GM12864 (cell line): ENCODE measurements at regions not wholly inside any gene's neighbourhood (a gene's known extent, or its start where the extent isn't known, plus 50 kb on each side); places are given as distances from the start of the nearest gene placed in this dataset.

Experiments
- DNase-seq: peaks from one replicate; pipeline ENCODE4 v3.0.0-alpha.2; 2011; ENCODE audit warnings: low read depth
- H3K4me3 ChIP-seq: 2 replicates; pipeline ENCODE4 v1.5.1; 2011; ENCODE audit warnings: mild to moderate bottlenecking, low read depth, low read length, control low read depth
- CTCF ChIP-seq: IDR thresholded peaks from 2 replicates; pipeline ENCODE4 v1.5.1; 2011; ENCODE audit warnings: low read depth, mild to moderate bottlenecking, moderate library complexity, low read length, control low read depth, inconsistent platforms; ENCODE audit errors: missing control alignments

GRCh38 chr6:141346535-141346934, 786.2 kb upstream of the GJE1 start:
- H3K4me3 ChIP-seq, result no peak overlapping the region
- no peak for TF ChIP-seq CTCF
- DNase-seq, result no peak

- H3K4me3 ChIP-seq, result no peak overlapping the region
- no peak for DNase-seq
- TF ChIP-seq CTCF, result no peak
Measured at GRCh38 chr6:141337191-141337590, 795.5 kb upstream of the GJE1 start.

GRCh38 chr6:141335477-141336273, 797.0 kb upstream of the GJE1 start:
- no peak for DNase-seq
- H3K4me3 ChIP-seq, result no peak overlapping the region
- no peak for TF ChIP-seq CTCF

- DNase-seq, result no peak
- no peak for TF ChIP-seq CTCF
- H3K4me3 ChIP-seq, result no peak overlapping the region
Measured at GRCh38 chr6:141326925-141327324, 805.8 kb upstream of the GJE1 start.

GRCh38 chr6:141326426-141326825, 806.3 kb upstream of the GJE1 start:
- no peak for TF ChIP-seq CTCF
- peak; percentile 1 for DNase-seq
- no peak overlapping the region for H3K4me3 ChIP-seq

- DNase-seq, result no peak
- no peak for TF ChIP-seq CTCF
- no peak overlapping the region for H3K4me3 ChIP-seq
Measured at GRCh38 chr6:141321493-141322347, 811.0 kb upstream of the GJE1 start.
